HG03469 (cell line): ENCODE measurements at regions not wholly inside any gene's neighbourhood (a gene's known extent, or its start where the extent isn't known, plus 50 kb on each side); places are given as distances from the start of the nearest gene placed in this dataset.
"Not testable (repeated sequence)": the region's sequence is repeated elsewhere in the genome, so short reads cannot be mapped to it uniquely, and the experiment has no call there.

Experiments used
- ATAC-seq: cut with Tn5 transposase; IDR thresholded peaks from one replicate; pipeline ENCODE4 v1.9.1; 2021; ENCODE audit warnings: mild to moderate bottlenecking, moderate library complexity, moderate number of reproducible peaks; ENCODE audit not compliant: unreplicated experiment

DNA sequence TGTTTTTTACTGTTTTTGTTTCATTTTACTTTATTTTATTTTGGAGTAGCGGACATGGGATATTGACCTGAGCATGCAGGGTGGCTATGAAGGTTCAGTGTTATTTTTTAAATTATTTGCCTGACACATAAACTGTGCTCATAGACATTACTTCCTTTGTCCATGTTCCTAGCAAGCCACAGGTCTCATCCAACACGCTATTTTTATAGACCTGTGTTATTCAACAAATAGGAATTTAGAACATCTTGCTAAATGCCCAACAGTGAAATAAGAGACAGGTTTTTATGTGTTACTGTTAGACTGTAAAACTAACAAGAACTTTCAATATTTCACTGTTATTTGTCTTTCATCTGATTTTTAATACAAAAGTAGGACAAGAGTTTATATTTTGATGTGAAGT is 756.4 kb downstream of the KCNT2 start:
- no peak for ATAC-seq

DNA sequence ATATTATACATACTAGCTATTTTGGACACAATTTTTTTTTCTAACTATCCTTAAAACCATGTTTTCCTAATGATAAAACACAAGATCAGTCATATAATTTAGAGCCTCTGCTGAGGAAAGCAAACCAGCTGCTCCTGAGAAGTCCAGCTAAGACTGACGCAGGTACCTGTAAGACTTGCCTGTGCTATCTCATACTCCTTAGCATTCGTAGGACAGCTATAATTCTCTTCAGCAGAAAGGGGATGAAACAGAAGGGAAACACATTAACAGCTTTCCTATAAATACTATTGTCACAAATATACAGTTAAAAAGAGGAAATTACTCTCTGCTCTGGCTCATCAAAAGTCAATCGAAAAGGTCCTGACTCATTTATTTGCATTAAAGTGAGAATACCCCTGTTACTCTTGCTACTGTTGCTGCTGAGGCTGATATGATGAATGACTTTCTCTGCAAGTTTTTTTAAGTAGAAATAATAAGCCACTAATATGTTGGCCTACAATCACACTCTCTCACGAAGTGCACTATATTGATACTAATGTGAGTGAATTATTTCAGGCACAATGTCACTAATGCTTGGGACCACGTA is 757.1 kb downstream of the KCNT2 start:
- no peak for ATAC-seq

DNA sequence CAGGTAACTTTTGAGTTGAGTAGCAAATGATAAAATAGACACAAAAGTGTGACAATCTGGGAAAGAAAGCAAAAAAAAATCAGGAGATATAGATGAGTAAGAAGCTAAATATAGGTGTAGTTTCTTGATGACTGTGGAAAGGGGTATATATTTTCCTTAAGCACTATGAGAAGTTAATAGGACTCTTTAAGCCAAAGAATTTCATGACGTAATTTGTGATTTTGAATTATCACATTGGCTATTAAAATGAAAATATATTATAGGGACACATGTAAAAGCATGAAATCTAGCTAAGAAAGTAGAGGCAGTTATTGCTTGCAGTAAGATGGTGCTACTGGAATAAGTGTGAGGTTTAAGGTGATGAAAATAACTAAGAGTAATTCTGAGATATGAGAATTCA is 759.1 kb downstream of the KCNT2 start:
- ATAC-seq: no peak

DNA sequence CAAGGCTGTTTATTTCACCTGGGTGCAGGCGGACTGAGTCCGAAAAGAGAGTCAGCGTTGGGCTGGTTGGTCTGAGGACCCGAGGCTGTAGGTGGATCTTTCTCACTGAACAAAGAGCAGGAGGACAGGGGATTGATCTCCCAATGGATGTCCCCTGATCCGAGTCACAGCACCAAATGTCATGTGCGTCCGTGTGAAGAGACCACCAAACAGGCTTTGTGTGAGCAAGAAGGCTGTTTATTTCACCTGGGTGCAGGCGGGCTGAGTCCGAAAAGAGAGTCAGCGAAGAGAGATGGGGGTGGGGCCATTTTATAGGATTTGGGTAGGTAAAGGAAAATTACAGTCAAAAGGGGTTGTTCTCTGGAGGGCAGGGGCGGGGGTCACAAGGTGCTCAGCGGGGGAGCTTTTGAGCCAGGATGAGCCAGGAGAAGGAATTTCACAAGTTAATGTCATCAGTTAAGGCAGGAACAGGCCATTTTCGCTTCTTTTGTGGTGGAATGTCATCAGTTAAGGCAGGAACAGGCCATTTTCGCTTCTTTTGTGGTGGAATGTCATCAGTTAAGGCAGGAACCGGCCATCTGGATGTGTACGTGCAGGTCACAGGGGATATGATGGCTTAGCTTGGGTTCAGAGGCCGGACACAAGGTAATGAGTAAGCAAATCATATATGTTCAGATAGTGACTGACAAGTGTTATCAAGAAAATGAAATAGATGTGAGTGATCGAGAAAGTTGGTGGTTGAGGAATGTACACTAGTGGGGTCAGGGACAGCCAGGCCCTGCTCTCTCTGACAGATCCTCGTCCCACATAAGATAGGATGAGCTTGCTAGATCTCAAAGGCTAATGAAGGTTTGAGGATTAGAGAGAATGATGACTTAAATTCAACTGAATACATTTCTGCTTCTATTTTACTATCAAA is 760.0 kb downstream of the KCNT2 start:
- ATAC-seq: not testable (repeated sequence)

DNA sequence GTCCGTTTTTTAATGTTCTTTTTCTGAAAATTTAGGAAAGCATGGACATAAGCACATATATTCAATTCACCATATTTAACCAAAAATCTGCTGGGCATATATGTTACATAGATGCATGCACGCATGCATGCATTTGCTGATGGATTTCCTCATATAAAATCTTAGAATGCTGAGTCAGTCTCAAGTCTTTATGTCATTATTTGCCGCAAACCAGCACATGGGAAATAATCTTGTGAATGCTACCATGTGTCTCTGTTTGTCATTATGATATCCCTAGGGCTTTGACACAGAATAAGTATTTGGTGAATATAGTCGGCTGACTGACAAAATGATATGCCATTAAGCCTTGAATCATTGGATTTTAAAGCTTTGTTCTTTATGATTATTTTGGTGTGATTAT is 776.5 kb downstream of the KCNT2 start:
- ATAC-seq: no peak

DNA sequence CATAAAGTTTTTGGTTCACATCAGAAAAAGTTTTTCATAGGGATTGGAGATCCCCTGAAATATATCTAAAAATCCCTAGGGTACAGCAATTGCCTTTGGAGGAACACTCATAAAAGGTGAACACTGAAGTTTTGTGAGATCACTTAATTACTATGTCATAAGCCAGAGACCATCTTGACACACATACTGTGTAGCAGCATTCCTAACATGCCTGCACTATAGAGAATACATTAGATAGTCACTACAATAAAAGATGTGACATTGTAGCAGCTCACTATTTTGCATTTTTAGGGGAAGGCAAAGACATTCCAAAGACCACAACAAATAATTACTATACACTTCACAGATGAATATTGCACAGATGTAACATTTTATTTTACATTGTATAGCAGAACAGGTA is 779.9 kb downstream of the KCNT2 start:
- no peak for ATAC-seq

DNA sequence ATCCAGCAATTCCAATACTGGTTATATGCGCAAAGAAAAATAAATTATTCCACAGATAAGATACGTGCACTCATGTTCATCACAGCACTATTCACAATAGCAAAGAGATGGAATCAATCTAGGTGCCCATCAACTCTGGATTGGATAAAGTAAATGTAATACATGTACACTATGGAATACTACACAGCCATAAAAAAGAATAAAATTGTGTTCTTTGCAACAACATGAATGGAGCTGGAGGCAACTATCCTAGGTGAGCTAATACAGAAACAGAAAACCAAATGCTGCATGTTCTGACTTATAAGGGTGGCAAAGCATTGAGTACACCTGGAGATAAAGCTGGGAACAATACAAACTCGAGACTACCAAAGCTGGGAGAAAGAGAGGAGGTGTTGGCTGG is 787.3 kb downstream of the KCNT2 start:
- no peak for ATAC-seq

DNA sequence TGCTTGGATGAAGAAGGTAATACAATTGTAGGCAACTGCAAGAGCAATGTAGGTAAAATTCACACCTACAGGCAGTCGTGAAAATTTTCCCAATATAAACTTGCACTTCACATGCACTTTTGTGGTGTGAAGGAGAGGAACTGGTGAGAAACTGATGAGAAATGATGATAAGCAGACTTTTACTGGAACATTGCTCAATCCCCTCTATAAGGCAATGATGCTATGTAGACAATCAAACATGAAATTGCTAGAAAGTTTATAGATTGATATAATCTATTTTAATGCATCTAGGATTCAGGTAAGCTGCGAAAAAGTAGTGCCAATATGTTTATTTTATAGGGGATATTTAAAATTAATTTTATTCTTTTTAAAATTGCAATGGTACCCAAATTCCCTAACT is 802.2 kb downstream of the KCNT2 start:
- ATAC-seq: no peak

DNA sequence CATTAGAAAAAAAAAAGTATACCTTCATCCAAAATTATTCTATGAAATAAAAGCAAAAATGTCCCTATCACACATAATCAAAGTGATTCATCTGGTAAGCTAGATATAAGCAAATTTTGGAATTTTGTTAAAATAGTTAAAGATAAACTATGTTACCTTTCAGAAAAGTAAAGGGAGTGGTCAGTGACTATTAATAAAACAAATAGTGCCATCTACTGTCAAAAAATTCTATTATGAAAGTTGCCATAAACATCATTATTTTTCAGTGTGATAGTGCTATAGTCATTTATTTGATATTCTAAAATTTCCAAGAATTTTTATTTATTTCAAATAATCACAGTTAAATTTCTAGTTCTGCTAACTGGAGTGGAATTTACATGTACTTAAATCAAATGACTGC is 803.7 kb downstream of the KCNT2 start:
- no peak for ATAC-seq

DNA sequence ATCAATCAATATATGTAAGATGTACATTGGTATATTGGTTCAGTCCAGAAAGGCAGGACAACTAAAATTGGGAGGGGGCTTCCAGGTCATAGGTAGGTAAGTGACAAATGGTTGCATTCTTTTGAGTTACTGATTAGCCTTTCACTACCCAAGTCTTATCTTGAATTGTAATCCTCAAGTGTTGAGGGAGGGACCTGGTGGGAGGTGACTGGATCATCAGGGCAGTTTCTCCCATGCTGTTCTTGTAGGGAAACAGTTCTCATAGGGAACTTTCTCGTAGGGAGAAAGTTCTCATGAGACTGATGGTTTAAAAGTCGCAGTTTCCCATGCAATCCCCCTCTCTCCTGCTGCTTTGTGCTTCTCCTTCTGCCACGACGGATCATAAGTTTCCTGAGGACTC is 809.2 kb downstream of the KCNT2 start:
- ATAC-seq: no peak

DNA sequence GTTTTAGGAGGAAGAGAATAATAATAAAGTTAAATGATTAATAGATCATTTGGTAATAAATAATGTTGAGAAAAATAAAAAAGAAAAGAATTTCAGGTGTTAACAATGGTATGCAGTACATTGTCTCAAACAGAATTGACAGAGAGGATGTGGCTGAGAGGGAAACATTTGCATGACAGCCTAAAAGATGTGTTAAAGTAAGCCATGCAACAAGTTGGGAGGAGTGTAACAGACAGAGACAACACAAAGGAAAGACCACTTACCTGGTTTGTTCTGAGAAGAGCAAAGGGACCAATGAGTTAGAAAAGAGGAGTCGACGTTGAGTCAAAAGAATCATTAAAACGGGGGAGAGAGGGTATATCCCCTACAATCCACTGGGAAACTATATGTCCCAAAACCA is 814.0 kb downstream of the KCNT2 start:
- no peak for ATAC-seq

DNA sequence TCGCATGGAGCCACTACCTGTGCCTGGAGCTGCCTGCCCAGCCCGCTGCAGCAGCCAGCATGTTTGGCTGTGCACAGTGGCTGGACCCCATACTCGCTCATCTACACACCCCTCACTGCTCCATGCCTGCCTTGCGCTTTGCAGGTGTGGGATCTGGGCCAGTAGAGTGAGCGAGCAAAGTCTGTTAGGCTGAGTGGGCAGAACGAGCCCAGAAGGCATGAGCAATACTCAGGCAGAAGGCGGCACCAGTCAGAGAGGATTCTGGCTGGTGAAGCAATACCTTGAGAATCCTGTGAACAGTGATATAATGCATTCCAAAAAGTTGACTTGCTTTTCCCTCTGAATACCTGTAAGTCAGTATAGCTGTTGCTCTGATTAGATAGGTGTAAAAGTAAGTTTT is 816.4 kb downstream of the KCNT2 start:
- ATAC-seq: no peak

DNA sequence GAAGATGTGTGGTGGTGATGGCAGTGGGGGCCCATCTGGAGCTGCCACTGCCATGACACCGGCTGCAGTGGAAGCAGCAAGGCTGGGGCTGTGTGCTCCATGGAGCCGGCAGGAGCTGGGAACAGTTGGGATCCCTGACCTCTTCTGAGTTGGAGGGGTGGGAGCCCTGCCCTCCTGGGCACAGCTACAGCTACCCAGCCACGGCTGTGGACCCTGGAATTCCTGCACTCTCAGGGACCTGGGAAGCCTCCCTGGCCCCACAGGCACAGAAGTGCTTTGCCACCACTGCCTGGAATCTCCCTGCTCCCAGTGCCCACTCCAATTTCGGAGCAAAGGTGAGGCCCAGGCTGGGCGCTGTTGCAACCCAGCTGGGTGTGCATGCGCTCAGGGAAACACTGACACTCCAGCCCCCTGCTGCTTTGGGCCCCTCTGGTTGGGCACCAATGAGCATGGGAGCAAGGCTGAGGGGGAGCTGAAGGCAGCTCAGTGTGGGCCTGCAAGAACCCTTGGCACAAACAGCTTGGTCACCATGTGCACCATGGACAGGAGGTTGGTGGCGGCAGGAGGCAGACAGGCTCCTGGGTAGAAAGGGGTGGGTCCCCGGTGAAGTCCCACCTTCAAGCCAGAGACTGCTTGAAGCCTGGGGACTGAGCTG is 817.6 kb downstream of the KCNT2 start:
- ATAC-seq: no peak

DNA sequence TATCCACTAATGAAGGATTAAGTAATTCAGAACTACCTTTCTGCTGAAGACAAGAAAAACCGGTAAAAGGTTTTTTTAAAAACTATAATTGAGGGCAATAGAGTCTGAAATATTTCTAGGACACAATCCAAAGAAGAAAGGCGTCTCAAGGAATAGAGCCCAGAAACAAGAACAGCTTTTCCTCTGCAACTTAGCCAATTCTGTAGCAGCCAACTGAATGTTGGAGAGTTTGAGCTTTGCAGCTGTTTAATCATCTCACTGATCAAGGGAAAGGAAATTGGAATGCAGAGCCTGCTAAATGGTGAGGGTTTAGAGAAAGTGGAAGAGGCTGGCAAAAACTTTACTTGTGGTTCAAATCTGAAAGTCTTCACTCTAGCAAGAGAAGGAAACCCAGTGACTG is 818.9 kb downstream of the KCNT2 start:
- ATAC-seq: no peak

DNA sequence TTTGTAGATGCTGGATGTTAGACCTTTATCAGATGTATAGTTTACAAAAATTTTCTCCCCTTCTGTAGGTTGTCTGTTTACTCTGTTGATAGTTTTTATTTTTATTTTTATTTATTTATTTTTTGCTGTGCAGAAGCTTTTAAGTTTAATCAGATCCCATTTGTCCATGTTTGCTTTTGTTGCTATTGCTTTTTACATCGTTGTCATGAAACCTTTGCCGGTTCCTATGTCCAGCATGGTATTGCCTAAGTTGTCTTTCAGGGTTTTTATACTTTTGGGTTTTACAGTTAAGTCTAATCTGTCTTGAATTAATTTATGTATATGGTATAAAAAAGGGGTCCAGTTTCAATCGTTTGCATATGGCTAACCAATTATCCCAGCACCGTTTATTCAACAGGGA is 819.5 kb downstream of the KCNT2 start:
- ATAC-seq: no peak

DNA sequence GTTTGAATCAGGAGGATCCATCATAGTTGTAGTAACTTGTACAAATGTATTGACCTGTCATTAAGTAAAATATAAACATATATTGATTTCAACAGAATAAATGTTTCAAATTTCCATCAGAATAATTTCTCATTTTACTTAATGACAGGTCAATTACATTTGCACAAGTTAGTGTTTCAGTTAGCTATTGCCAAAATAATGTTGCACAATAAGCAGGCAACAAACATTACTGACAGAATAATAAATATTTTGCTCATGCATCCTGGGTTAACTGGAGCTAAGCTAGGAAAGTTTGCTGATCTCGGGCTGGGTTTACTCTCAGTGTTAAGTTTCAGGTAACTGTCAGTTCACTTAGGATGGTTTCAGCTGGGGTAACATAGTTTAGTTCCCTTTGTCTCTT is 822.4 kb downstream of the KCNT2 start:
- no peak for ATAC-seq

DNA sequence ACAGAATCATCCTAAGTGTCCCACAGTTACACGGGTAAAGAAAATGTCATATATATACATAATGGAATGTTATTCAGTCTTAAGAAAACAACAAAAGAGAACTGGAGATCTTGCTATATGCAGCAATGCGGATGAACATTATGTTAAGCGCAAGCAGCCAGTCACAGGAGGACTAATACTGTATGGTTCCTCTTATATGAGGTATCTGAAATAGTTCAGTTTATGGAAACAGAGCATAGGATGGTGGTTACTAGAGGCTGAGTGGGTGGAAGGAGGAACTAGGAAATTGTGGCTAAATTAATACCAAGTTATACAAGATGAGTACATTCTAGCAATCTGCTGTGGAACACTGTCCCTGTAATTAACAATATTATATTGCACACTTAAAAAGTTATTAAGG is 834.3 kb downstream of the KCNT2 start:
- ATAC-seq: no peak

DNA sequence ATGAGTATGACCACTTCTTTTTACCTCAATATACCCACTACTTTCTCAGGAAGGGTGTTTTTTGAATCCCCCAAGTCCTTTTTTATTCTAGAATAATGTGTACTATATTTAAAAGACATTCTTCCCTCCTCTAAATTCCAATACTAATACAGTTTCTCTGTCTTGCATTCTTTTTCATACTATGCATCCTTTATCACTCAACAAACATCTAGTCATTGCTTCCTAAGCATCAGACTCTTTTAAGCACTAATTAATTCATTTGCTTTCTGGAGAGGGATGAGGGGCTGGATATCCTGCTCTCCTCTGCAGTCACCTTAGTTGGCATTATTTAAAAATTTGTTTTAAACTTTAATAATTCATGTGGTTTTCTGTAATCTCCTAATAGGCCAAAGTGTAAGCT is 838.8 kb downstream of the KCNT2 start:
- ATAC-seq: no peak

DNA sequence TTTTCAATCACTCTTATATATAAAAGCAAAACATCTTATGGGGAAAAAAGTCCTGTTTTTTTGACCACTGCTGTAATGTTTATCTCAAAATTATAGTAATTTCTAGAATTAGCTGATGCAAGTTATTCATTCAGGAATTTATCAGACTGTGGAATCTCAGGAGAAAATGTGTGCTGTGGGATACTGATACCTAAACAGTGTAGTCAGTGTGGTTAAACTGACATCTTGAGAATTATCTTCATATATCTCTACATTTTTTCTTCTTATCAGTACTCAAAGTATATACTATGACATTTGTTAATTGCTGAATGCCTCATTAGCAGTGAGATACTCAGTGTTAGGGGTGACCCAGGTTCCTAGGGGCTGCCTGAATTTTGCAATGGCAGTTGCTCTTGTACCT is 839.3 kb downstream of the KCNT2 start:
- ATAC-seq: no peak

DNA sequence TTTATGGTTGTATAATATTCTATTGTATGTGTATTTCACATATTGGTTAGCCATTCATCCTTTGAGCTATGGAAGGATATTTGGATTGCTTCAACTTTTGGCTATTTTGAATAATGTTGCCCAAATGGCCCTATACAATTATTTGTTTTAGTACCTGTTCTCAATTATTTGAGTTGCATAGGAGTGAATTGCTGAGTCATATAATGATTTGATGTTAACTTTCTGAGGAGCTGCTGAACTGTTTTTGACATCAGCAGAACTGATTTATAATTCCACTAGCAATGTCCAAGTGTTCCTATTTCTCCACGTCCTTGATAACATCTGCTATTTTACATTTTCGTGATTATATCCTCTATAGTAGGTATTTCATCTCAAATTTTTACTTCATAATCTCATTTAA is 839.9 kb downstream of the KCNT2 start:
- ATAC-seq: no peak

DNA sequence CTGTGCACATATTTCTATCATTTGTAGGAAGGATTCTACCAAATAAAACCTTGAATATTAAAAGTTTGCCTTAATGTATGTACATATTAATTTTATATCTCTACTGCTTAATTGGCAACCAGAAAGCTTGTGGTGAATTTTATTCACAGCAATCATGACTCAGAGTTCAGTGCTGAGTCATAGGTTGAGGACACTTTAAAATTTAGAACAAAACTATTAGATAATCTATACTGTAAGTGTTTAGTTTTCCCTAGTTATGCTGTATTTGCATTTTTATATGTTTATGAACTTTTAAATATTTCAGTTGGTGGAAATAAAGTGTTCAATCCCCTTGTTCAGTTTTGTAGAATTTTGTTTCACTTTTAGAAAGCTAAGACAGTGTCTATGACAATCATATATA is 841.5 kb downstream of the KCNT2 start:
- no peak for ATAC-seq

DNA sequence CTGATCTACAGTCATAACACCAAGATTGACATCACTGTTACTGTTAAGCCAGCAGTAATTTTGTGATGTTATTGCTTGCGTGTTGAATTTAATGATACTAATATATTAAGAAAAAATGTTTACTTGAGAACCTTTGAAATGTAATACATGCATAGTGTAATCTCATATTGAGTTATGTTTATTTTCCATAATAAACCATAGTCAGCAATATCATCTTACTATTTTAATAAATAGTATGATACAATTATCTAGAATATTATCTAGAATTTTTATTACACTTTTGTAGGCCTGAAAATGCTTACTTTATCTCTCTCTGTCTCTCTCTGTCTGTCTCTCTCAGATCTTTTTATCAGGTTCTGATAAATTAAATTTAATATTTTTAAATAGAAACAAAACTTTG is 843.1 kb downstream of the KCNT2 start:
- no peak for ATAC-seq
